ENCODE measurements at regions not wholly inside any gene's neighbourhood (a gene's known extent, or its start where the extent isn't known, plus 50 kb on each side); places are given as distances from the start of the nearest gene placed in this dataset.

GRCh38 chr7:115637128-115637527, 393.4 kb downstream of the TFEC start:
- TF ChIP-seq CTCF (IDR thresholded peaks at IDR 0.05; ENCODE audit: borderline replicate concordance, control extremely low read depth, extremely low read depth, insufficient read depth, missing control alignments): no peak
- in situ Hi-C loops (cut with MboI; ENCODE audit: low sequenced_read_pairs, unreplicated experiment): no loop called here
- DNase-seq (ENCODE audit: low spot score): no peak

- no peak for DNase-seq (ENCODE audit: low spot score)
- in situ Hi-C loops (cut with MboI; ENCODE audit: low sequenced_read_pairs, unreplicated experiment): no loop called here
- no peak for TF ChIP-seq CTCF (IDR thresholded peaks at IDR 0.05; ENCODE audit: borderline replicate concordance, control extremely low read depth, extremely low read depth, insufficient read depth, missing control alignments)
Observed at GRCh38 chr7:115635876-115636275, 394.7 kb downstream of the TFEC start.

GRCh38 chr7:115635376-115635775, 395.2 kb downstream of the TFEC start:
- no peak for TF ChIP-seq CTCF (IDR thresholded peaks at IDR 0.05; ENCODE audit: borderline replicate concordance, control extremely low read depth, extremely low read depth, insufficient read depth, missing control alignments)
- no peak for DNase-seq (ENCODE audit: low spot score)
- in situ Hi-C loops (cut with MboI; ENCODE audit: low sequenced_read_pairs, unreplicated experiment): no loop called here

GRCh38 chr7:115634633-115635032, 395.9 kb downstream of the TFEC start:
- DNase-seq (ENCODE audit: low spot score): no peak
- in situ Hi-C loops (cut with MboI; ENCODE audit: low sequenced_read_pairs, unreplicated experiment): no loop called here
- no peak for TF ChIP-seq CTCF (IDR thresholded peaks at IDR 0.05; ENCODE audit: borderline replicate concordance, control extremely low read depth, extremely low read depth, insufficient read depth, missing control alignments)

- TF ChIP-seq CTCF (IDR thresholded peaks at IDR 0.05; ENCODE audit: borderline replicate concordance, control extremely low read depth, extremely low read depth, insufficient read depth, missing control alignments): no peak
Observed at GRCh38 chr7:115632636-115633035, 397.9 kb downstream of the TFEC start.

GRCh38 chr7:115631782-115632181, 398.8 kb downstream of the TFEC start:
- in situ Hi-C loops (cut with MboI; ENCODE audit: low sequenced_read_pairs, unreplicated experiment): no loop called here
- DNase-seq (ENCODE audit: low spot score): no peak
- no peak for TF ChIP-seq CTCF (IDR thresholded peaks at IDR 0.05; ENCODE audit: borderline replicate concordance, control extremely low read depth, extremely low read depth, insufficient read depth, missing control alignments)

More at GRCh38 chr7:115632636-115633035, 397.9 kb downstream of the TFEC start:
- DNase-seq (ENCODE audit: low spot score): no peak
- in situ Hi-C loops (cut with MboI; ENCODE audit: low sequenced_read_pairs, unreplicated experiment): no loop called here

- DNase-seq (ENCODE audit: low spot score): no peak
- in situ Hi-C loops (cut with MboI; ENCODE audit: low sequenced_read_pairs, unreplicated experiment): no loop called here
Observed at GRCh38 chr7:115630049-115630448, 400.5 kb downstream of the TFEC start.

More at GRCh38 chr7:115630049-115630448, 400.5 kb downstream of the TFEC start:
- TF ChIP-seq CTCF (IDR thresholded peaks at IDR 0.05; ENCODE audit: borderline replicate concordance, control extremely low read depth, extremely low read depth, insufficient read depth, missing control alignments): no peak

Data from GM13976 (cell line).